ENCODE measurements at regions not wholly inside any gene's neighbourhood (a gene's known extent, or its start where the extent isn't known, plus 50 kb on each side); places are given as distances from the start of the nearest gene placed in this dataset.

GRCh38 chr12:92089559-92089958 lies 56.1 kb downstream of the BTG1 start:
- ChIA-PET POLR2A (interaction anchor here in 1 of 2 donors (1.1 to 1.3 kb wide), 2 partner anchors 12 to 22 kb away, joined by 4 to 8 read pairs; no protein-coding TSS in a partner anchor), CTCF (interaction anchor here in 1 of 2 donors (0.6 to 1.1 kb wide), 2 partner anchors 481 to 511 kb away, joined by 3 read pairs; no protein-coding TSS in a partner anchor)
- Mint-ChIP-seq H3K36me3 (peaks cover 11% of the 10 kb centered on the region), H3K9me3 (no peaks in the 10 kb centered on the region), H3K4me3 (no peak overlapping the region), H3K27me3 (no peaks in the 10 kb centered on the region), H3K4me1 (peaks cover 34 to 46% (median 44%) of the 10 kb centered on the region in 3 donors), H3K27ac (peak overlapping the region; percentile 4 to 24)
- H3K36me3 ChIP-seq (ENCODE audit: control insufficient read depth in 2 of 2, extremely low read depth in 1 of 2, insufficient read depth in 1 of 2, low read length in 1 of 2) = no peaks in the 10 kb centered on the region
- ATAC-seq (replicated peaks in 1 of 4) = no peak
- DNase-seq = no peak
- peaks cover 7 to 8% of the 10 kb centered on the region in 2 experiments for H3K4me1 ChIP-seq (ENCODE audit: control insufficient read depth in 1 of 2, extremely low read depth in 1 of 2, insufficient read depth in 2 of 2, low read length in 2 of 2)
- no peak overlapping the region for H3K4me3 ChIP-seq (ENCODE audit: control insufficient read depth in 1 of 2, extremely low read depth in 1 of 2, low read length in 1 of 2)
- no peak overlapping the region for H3K27ac ChIP-seq (ENCODE audit: low read length)
- no peaks in the 10 kb centered on the region for H3K9me3 ChIP-seq
- no peaks in the 10 kb centered on the region for H3K27me3 ChIP-seq (replicated peaks in 1 of 2; ENCODE audit: control insufficient read depth in 2 of 2, extremely low read depth in 1 of 2, insufficient read depth in 2 of 2, low read length in 1 of 2)

- Mint-ChIP-seq H3K27ac (peak overlapping the region; percentile 66 to 77), H3K36me3 (peaks cover 11% of the 10 kb centered on the region), H3K4me1 (peaks cover 34 to 47% (median 42%) of the 10 kb centered on the region in 3 donors), H3K27me3 (no peaks in the 10 kb centered on the region), H3K4me3 (no peak overlapping the region), H3K9me3 (no peaks in the 10 kb centered on the region)
- no peaks in the 10 kb centered on the region for H3K36me3 ChIP-seq (ENCODE audit: control insufficient read depth in 2 of 2, extremely low read depth in 1 of 2, insufficient read depth in 1 of 2, low read length in 1 of 2)
- no peaks in the 10 kb centered on the region for H3K27me3 ChIP-seq (replicated peaks in 1 of 2; ENCODE audit: control insufficient read depth in 2 of 2, extremely low read depth in 1 of 2, insufficient read depth in 2 of 2, low read length in 1 of 2)
- no peak overlapping the region for H3K27ac ChIP-seq (ENCODE audit: low read length)
- no peak for ATAC-seq (replicated peaks in 1 of 4)
- DNase-seq = no peak
- 100% methylated on average over 1 of the region's 2 CpGs for WGBS (ENCODE audit: insufficient coverage)
- CTCF ChIA-PET = interaction anchor here in 1 of 2 donors (0.6 to 1.1 kb wide), 2 partner anchors 482 to 510 kb away, joined by 3 read pairs; no protein-coding TSS in a partner anchor
- no peak overlapping the region for H3K4me3 ChIP-seq (ENCODE audit: control insufficient read depth in 1 of 2, extremely low read depth in 1 of 2, low read length in 1 of 2)
- peaks cover under 1 to 7% of the 10 kb centered on the region in 2 experiments for H3K4me1 ChIP-seq (ENCODE audit: control insufficient read depth in 1 of 2, extremely low read depth in 1 of 2, insufficient read depth in 2 of 2, low read length in 2 of 2)
- POLR2A ChIA-PET = interaction anchor here (0.6 to 1.3 kb wide), 7 partner anchors 8 to 437 kb away, joined by 3 to 8 read pairs (median 3); no protein-coding TSS in a partner anchor
- no peaks in the 10 kb centered on the region for H3K9me3 ChIP-seq
Measured at GRCh38 chr12:92088805-92089204, 56.8 kb downstream of the BTG1 start.

GRCh38 chr12:92085736-92086040 lies 60.0 kb downstream of the BTG1 start:
- no peak overlapping the region for H3K4me3 Mint-ChIP-seq
- peaks cover 0 to 10% of the 10 kb centered on the region in 2 experiments for H3K4me1 ChIP-seq (ENCODE audit: control insufficient read depth in 1 of 2, extremely low read depth in 1 of 2, insufficient read depth in 2 of 2, low read length in 2 of 2)
- ATAC-seq (replicated peaks in 1 of 4) = no peak
- ChIA-PET POLR2A (interaction anchor here (0.5 to 1.1 kb wide), 6 partner anchors 10 to 532 kb away, joined by 3 to 5 read pairs (median 3); no protein-coding TSS in a partner anchor), CTCF (interaction anchor here in 1 of 2 donors (1.3 to 1.6 kb wide), 2 partner anchors 29 to 55 kb away, joined by 3 to 5 read pairs; no protein-coding TSS in a partner anchor)
- H3K36me3 Mint-ChIP-seq = peaks cover 13% of the 10 kb centered on the region
- no peaks in the 10 kb centered on the region for H3K36me3 ChIP-seq (ENCODE audit: control insufficient read depth in 2 of 2, extremely low read depth in 1 of 2, insufficient read depth in 1 of 2, low read length in 1 of 2)
- H3K4me3 ChIP-seq (ENCODE audit: control insufficient read depth in 1 of 2, extremely low read depth in 1 of 2, low read length in 1 of 2) = no peak overlapping the region
- H3K27me3 Mint-ChIP-seq = no peaks in the 10 kb centered on the region
- no peak for DNase-seq
- WGBS (ENCODE audit: insufficient coverage) = no CpG with 5 or more reads among the region's 1 CpG
- H3K9me3 ChIP-seq = no peaks in the 10 kb centered on the region
- H3K27ac Mint-ChIP-seq = no peak overlapping the region
- no peaks in the 10 kb centered on the region for H3K27me3 ChIP-seq (replicated peaks in 1 of 2; ENCODE audit: control insufficient read depth in 2 of 2, extremely low read depth in 1 of 2, insufficient read depth in 2 of 2, low read length in 1 of 2)
- H3K9me3 Mint-ChIP-seq = no peaks in the 10 kb centered on the region
- peaks cover 49 to 61% (median 51%) of the 10 kb centered on the region in 3 donors for H3K4me1 Mint-ChIP-seq
- no peak overlapping the region for H3K27ac ChIP-seq (ENCODE audit: low read length)

- H3K4me3 Mint-ChIP-seq = no peak overlapping the region
Measured at GRCh38 chr12:92085040-92085735, 60.5 kb downstream of the BTG1 start.

GRCh38 chr12:92080911-92081285 lies 64.7 kb downstream of the BTG1 start:
- CTCF ChIA-PET = no interaction called here
- no peaks in the 10 kb centered on the region for H3K27me3 ChIP-seq (replicated peaks in 1 of 2; ENCODE audit: control insufficient read depth in 2 of 2, extremely low read depth in 1 of 2, insufficient read depth in 2 of 2, low read length in 1 of 2)
- POLR2A ChIA-PET = no interaction called here
- H3K27ac ChIP-seq (ENCODE audit: low read length) = no peak overlapping the region
- peaks cover 21% of the 10 kb centered on the region for H3K36me3 Mint-ChIP-seq
- ATAC-seq (replicated peaks in 1 of 4) (no peak), DNase-seq (no peak)
- peak overlapping the region; percentile 60 to 65 (median 64) for H3K4me3 Mint-ChIP-seq
- peaks cover 3 to 11% of the 10 kb centered on the region in 2 experiments for H3K4me1 ChIP-seq (ENCODE audit: control insufficient read depth in 1 of 2, extremely low read depth in 1 of 2, insufficient read depth in 2 of 2, low read length in 2 of 2)
- H3K9me3 ChIP-seq = no peaks in the 10 kb centered on the region
- H3K27ac Mint-ChIP-seq = peak overlapping the region; percentile 88 to 92
- H3K9me3 Mint-ChIP-seq = peaks cover 0 to 4% (median 0%) of the 10 kb centered on the region in 3 donors
- H3K27me3 Mint-ChIP-seq = no peaks in the 10 kb centered on the region
- no peaks in the 10 kb centered on the region for H3K36me3 ChIP-seq (ENCODE audit: control insufficient read depth in 2 of 2, extremely low read depth in 1 of 2, insufficient read depth in 1 of 2, low read length in 1 of 2)
- 80% methylated on average over 1 of the region's 3 CpGs for WGBS (ENCODE audit: insufficient coverage)
- peaks cover 75 to 80% (median 75%) of the 10 kb centered on the region in 3 donors for H3K4me1 Mint-ChIP-seq
- H3K4me3 ChIP-seq (ENCODE audit: control insufficient read depth in 1 of 2, extremely low read depth in 1 of 2, low read length in 1 of 2) = no peak overlapping the region

More at GRCh38 chr12:92085040-92085735, 60.5 kb downstream of the BTG1 start:
- no peak overlapping the region for H3K27ac ChIP-seq (ENCODE audit: low read length)
- peaks cover 0 to 15% of the 10 kb centered on the region in 2 experiments for H3K4me1 ChIP-seq (ENCODE audit: control insufficient read depth in 1 of 2, extremely low read depth in 1 of 2, insufficient read depth in 2 of 2, low read length in 2 of 2)
- Mint-ChIP-seq H3K4me1 (peaks cover 51 to 61% (median 51%) of the 10 kb centered on the region in 3 donors), H3K9me3 (no peaks in the 10 kb centered on the region), H3K36me3 (peaks cover 13% of the 10 kb centered on the region), H3K27me3 (no peaks in the 10 kb centered on the region), H3K27ac (peak overlapping the region in 1 of 2 donors; percentile 34)
- H3K27me3 ChIP-seq (replicated peaks in 1 of 2; ENCODE audit: control insufficient read depth in 2 of 2, extremely low read depth in 1 of 2, insufficient read depth in 2 of 2, low read length in 1 of 2) = no peaks in the 10 kb centered on the region
- POLR2A ChIA-PET = interaction anchor here (0.5 to 1.1 kb wide), 5 partner anchors 10 to 61 kb away, joined by 3 to 5 read pairs (median 3); no protein-coding TSS in a partner anchor
- 100% methylated on average over 1 of the region's 3 CpGs for WGBS (ENCODE audit: insufficient coverage)
- H3K4me3 ChIP-seq (ENCODE audit: control insufficient read depth in 1 of 2, extremely low read depth in 1 of 2, low read length in 1 of 2) = no peak overlapping the region
- CTCF ChIA-PET = interaction anchor here in 1 of 2 donors (1.3 to 1.6 kb wide), 2 partner anchors 30 to 55 kb away, joined by 3 to 5 read pairs; no protein-coding TSS in a partner anchor
- peak in 3 of 4 experiments; percentile 33 to 39 (median 39) for ATAC-seq (replicated peaks in 1 of 4)
- H3K36me3 ChIP-seq (ENCODE audit: control insufficient read depth in 2 of 2, extremely low read depth in 1 of 2, insufficient read depth in 1 of 2, low read length in 1 of 2) = no peaks in the 10 kb centered on the region
- no peak for DNase-seq
- no peaks in the 10 kb centered on the region for H3K9me3 ChIP-seq

- peak in 1 of 4 experiments; percentile 16 for ATAC-seq (replicated peaks in 1 of 4)
- ChIA-PET CTCF (no interaction called here), POLR2A (no interaction called here)
- no peak overlapping the region for H3K4me3 ChIP-seq (ENCODE audit: control insufficient read depth in 1 of 2, extremely low read depth in 1 of 2, low read length in 1 of 2)
- peak overlapping the region; percentile 87 to 93 for H3K27ac Mint-ChIP-seq
- H3K4me1 ChIP-seq (ENCODE audit: control insufficient read depth in 1 of 2, extremely low read depth in 1 of 2, insufficient read depth in 2 of 2, low read length in 2 of 2) = peaks cover 3 to 11% of the 10 kb centered on the region in 2 experiments
- no peaks in the 10 kb centered on the region for H3K9me3 ChIP-seq
- peak overlapping the region; percentile 40 for H3K27ac ChIP-seq (ENCODE audit: low read length)
- peaks cover 12% of the 10 kb centered on the region for H3K36me3 Mint-ChIP-seq
- peaks cover 0 to 4% (median 0%) of the 10 kb centered on the region in 3 donors for H3K9me3 Mint-ChIP-seq
- H3K27me3 Mint-ChIP-seq = no peaks in the 10 kb centered on the region
- no peak for DNase-seq
- no peaks in the 10 kb centered on the region for H3K27me3 ChIP-seq (replicated peaks in 1 of 2; ENCODE audit: control insufficient read depth in 2 of 2, extremely low read depth in 1 of 2, insufficient read depth in 2 of 2, low read length in 1 of 2)
- peak overlapping the region in 1 of 3 donors; percentile 64 for H3K4me3 Mint-ChIP-seq
- H3K36me3 ChIP-seq (ENCODE audit: control insufficient read depth in 2 of 2, extremely low read depth in 1 of 2, insufficient read depth in 1 of 2, low read length in 1 of 2) = no peaks in the 10 kb centered on the region
- H3K4me1 Mint-ChIP-seq = peaks cover 74 to 79% (median 76%) of the 10 kb centered on the region in 3 donors
Measured at GRCh38 chr12:92079054-92079385, 66.6 kb downstream of the BTG1 start.

Measured in T-cell (primary cell).